SK-N-SH (cell line): ENCODE measurements at regions not wholly inside any gene's neighbourhood (a gene's known extent, or its start where the extent isn't known, plus 50 kb on each side); places are given as distances from the start of the nearest gene placed in this dataset.

ENCODE experiments used
- CTCF ChIA-PET: fragments of 300-600, 350-600 bp; formaldehyde crosslinking; extraction: SDS; loops from one replicate; lab custom pipeline; 2021; lab: Yijun Ruan, JAX
- POLR2A ChIA-PET: fragments of 350-600 bp; sonication (Branson Sonifier 250); formaldehyde crosslinking; extraction: SDS; loops from one replicate; lab custom pipeline; 2020; ENCODE audit warnings: antibody characterized with exemption, inconsistent platforms; lab: Yijun Ruan, JAX
- DNase-seq: peaks from one replicate; pipeline ENCODE4 v3.0.0; 2012
- H2AFZ ChIP-seq: fragments of 200-600 bp; sonication (generic); 2 replicates; pipeline ENCODE4 v1.8.1; 2016; ENCODE audit warnings: antibody characterized with exemption, mild to moderate bottlenecking, low read depth
- H3F3A ChIP-seq: fragments of 200-600 bp; sonication (generic); replicated peaks from 2 replicates; pipeline ENCODE3; 2016; ENCODE audit warnings: antibody characterized with exemption, mild to moderate bottlenecking; ENCODE audit not compliant: insufficient read depth
- H3K27ac ChIP-seq, 2 experiments: fragments of 200-500 bp in 1 of 2; fragments of 200-600 bp in 1 of 2; sonication (Bioruptor generic) in 1 of 2; sonication (generic), shearing (Covaris generic) in 1 of 2; 2 replicates each; pipeline versions ENCODE4 v1.5.1 to v1.6.1; 2014 to 2016; ENCODE audit warnings: low read depth in 2 of 2, inconsistent platforms in 1 of 2, low read length in 1 of 2, mild to moderate bottlenecking in 1 of 2, mixed read lengths in 1 of 2
- H3K27me3 ChIP-seq: fragments of 200-600 bp; sonication (generic), shearing (Covaris generic); 2 replicates; pipeline ENCODE4 v1.6.1; 2016; ENCODE audit warnings: mixed run types; ENCODE audit not compliant: insufficient read depth
- H3K36me3 ChIP-seq, 2 experiments: fragments of 200-500 bp in 1 of 2; fragments of 200-600 bp in 1 of 2; sonication (Bioruptor generic) in 1 of 2; sonication (generic) in 1 of 2; replicated peaks in 1 of 2; 2 replicates each; pipeline versions ENCODE3 to v1.5.1; 2014 to 2016; ENCODE audit warnings: low read length in 1 of 2, mild to moderate bottlenecking in 1 of 2; ENCODE audit not compliant: insufficient read depth in 2 of 2, control insufficient read depth in 1 of 2
- H3K4me1 ChIP-seq, 2 experiments: fragments of 200-500 bp in 1 of 2; fragments of 200-600 bp in 1 of 2; sonication (Bioruptor generic) in 1 of 2; sonication (generic), shearing (Covaris generic) in 1 of 2; 2 replicates each; pipeline versions ENCODE4 v1.5.1 to v1.6.1; 2014 to 2016; ENCODE audit warnings: low read depth in 1 of 2, low read length in 1 of 2, mixed run types in 1 of 2; ENCODE audit not compliant: insufficient read depth in 2 of 2, control insufficient read depth in 1 of 2
- H3K4me2 ChIP-seq: fragments of 200-600 bp; sonication (generic), shearing (Covaris generic); 2 replicates; pipeline ENCODE4 v1.6.1; 2017; ENCODE audit warnings: mixed run types
- H3K4me3 ChIP-seq, 2 experiments: fragments of 200-500 bp in 1 of 2; fragments of 200-600 bp in 1 of 2; sonication (Bioruptor generic) in 1 of 2; sonication (generic), shearing (Covaris generic) in 1 of 2; 2 replicates each; pipeline versions ENCODE4 v1.5.1 to v1.8.1; 2014 to 2016; ENCODE audit warnings: low read depth in 2 of 2, inconsistent platforms in 1 of 2, low read length in 1 of 2, mild to moderate bottlenecking in 1 of 2, mixed read lengths in 1 of 2, moderate library complexity in 1 of 2
- H3K79me2 ChIP-seq: fragments of 200-600 bp; sonication (generic); 2 replicates; pipeline ENCODE4 v1.8.1; 2017; ENCODE audit warnings: mild to moderate bottlenecking; ENCODE audit not compliant: insufficient read depth
- H3K9ac ChIP-seq: fragments of 200-600 bp; sonication (generic); 2 replicates; pipeline ENCODE4 v1.6.1; 2017; ENCODE audit warnings: mixed run types
- H3K9me2 ChIP-seq: fragments of 200-600 bp; sonication (generic); 2 replicates; pipeline ENCODE4 v1.6.1; 2017; ENCODE audit warnings: mixed run types
- H3K9me3 ChIP-seq: fragments of 200-600 bp; sonication (generic); 2 replicates; pipeline ENCODE4 v1.6.1; 2017; ENCODE audit warnings: mixed run types, mild to moderate bottlenecking, moderate library complexity
- H4K20me1 ChIP-seq: fragments of 200-600 bp; sonication (generic); 2 replicates; pipeline ENCODE4 v1.6.1; 2017; ENCODE audit warnings: mild to moderate bottlenecking, mixed run types; ENCODE audit not compliant: insufficient read depth
- CTCF ChIP-seq: fragments of 200-600 bp; sonication (generic); IDR thresholded peaks from 2 replicates; pipeline ENCODE4 v1.6.1; 2017; ENCODE audit warnings: antibody characterized with exemption, mild to moderate bottlenecking, moderate library complexity
- ELF1 ChIP-seq: IDR thresholded peaks from 2 replicates; pipeline ENCODE4 v1.4.0; 2012
- EP300 ChIP-seq, 2 experiments: IDR thresholded peaks; 2 replicates each; pipeline versions ENCODE4 v1.4.0 to v1.6.1; 2012; ENCODE audit warnings: borderline replicate concordance in 1 of 2, low read depth in 1 of 2, low read length in 1 of 2
- FOSL2 ChIP-seq: IDR thresholded peaks from 2 replicates; pipeline ENCODE4 v1.4.0; 2012; ENCODE audit warnings: low read depth, mild to moderate bottlenecking, moderate library complexity, borderline replicate concordance
- GATA2 ChIP-seq: sonication (generic); formaldehyde crosslinking; IDR thresholded peaks from 2 replicates; pipeline ENCODE4 v1.5.0; 2020; ENCODE audit warnings: mild to moderate bottlenecking, missing genetic modification reagents
- JUND ChIP-seq: IDR thresholded peaks from 2 replicates; pipeline ENCODE4 v1.4.0; 2012
- MXI1 ChIP-seq: IDR thresholded peaks from 2 replicates; pipeline ENCODE4 v1.6.1; 2012; ENCODE audit warnings: mild to moderate bottlenecking, low read depth, low read length, improper control_type of control experiment
- POLR2AphosphoS5 ChIP-seq: IDR thresholded peaks from 2 replicates; pipeline ENCODE4 v1.6.1; 2012; ENCODE audit warnings: low read depth, low read length
- RXRA ChIP-seq: IDR thresholded peaks from 2 replicates; pipeline ENCODE4 v1.4.0; 2012; ENCODE audit warnings: low read depth, mild to moderate bottlenecking, borderline replicate concordance
- TEAD4 ChIP-seq: IDR thresholded peaks from 2 replicates; pipeline ENCODE4 v1.4.0; 2012; ENCODE audit warnings: mild to moderate bottlenecking, borderline replicate concordance; ENCODE audit not compliant: insufficient read depth
- ZBTB33 ChIP-seq: IDR thresholded peaks from 2 replicates; pipeline ENCODE4 v1.4.0; 2012; ENCODE audit warnings: low read depth, borderline replicate concordance
- WGBS: methylation state at CpG from one replicate; pipeline ENCODE4 v1.1.6; 2017; ENCODE audit warnings: low lambda C conversion rate; 5-methylcytosine and 5-hydroxymethylcytosine counted together

- Histone ChIP-seq H3K4me2 (no peak overlapping the region), H4K20me1 (no peaks in the 10 kb centered on the region), H3F3A (no peaks in the 10 kb centered on the region), H3K4me1 (no peaks in the 10 kb centered on the region), H3K4me3 (no peak overlapping the region), H3K9me3 (no peaks in the 10 kb centered on the region), H3K79me2 (no peaks in the 10 kb centered on the region), H3K9ac (no peak overlapping the region), H3K27me3 (no peaks in the 10 kb centered on the region), H3K27ac (no peak overlapping the region), H3K9me2 (no peaks in the 10 kb centered on the region)
- ChIA-PET POLR2A (no interaction called here), CTCF (no interaction called here)
- 25% methylated on average over 2 of the region's 2 CpGs for WGBS
- DNase-seq: no peak
- TF ChIP-seq ZBTB33: no peak
- TF ChIP-seq MXI1: no peak
- no peak for TF ChIP-seq GATA2 (CRISPR knock-in tag)
- TF ChIP-seq, all 33 proteins: peak for 0
- H3K36me3 ChIP-seq: no peaks in the 10 kb centered on the region
- no peak overlapping the region for H2AFZ ChIP-seq
Measured at GRCh38 chr2:14064346-14064745, 568.2 kb upstream of the LRATD1 start.

- H3K4me1 ChIP-seq: no peaks in the 10 kb centered on the region
- no peak overlapping the region for H3K27ac ChIP-seq
- no peak overlapping the region for H3K4me3 ChIP-seq
- TF ChIP-seq ELF1: no peak
- no peak for TF ChIP-seq EP300 (IDR thresholded peaks at IDR 0.05; ENCODE audit: borderline replicate concordance in 1 of 2, low read depth in 1 of 2, low read length in 1 of 2)
- TF ChIP-seq RXRA: no peak
- no peak for TF ChIP-seq POLR2AphosphoS5
- DNase-seq: no peak
- no peaks in the 10 kb centered on the region for H3K9me3 ChIP-seq
- H3F3A ChIP-seq: no peaks in the 10 kb centered on the region
- no peaks in the 10 kb centered on the region for H3K9me2 ChIP-seq
- POLR2A ChIA-PET: no interaction called here
- H3K79me2 ChIP-seq: no peaks in the 10 kb centered on the region
- H4K20me1 ChIP-seq: no peaks in the 10 kb centered on the region
- no peaks in the 10 kb centered on the region for H3K36me3 ChIP-seq
- CTCF ChIA-PET: no interaction called here
- no peak overlapping the region for H3K9ac ChIP-seq
- H3K27me3 ChIP-seq: no peaks in the 10 kb centered on the region
- H3K4me2 ChIP-seq: no peak overlapping the region
- H2AFZ ChIP-seq: no peak overlapping the region
- WGBS: 33% methylated on average over 1 of the region's 1 CpG
Measured at GRCh38 chr2:14072338-14072737, 560.2 kb upstream of the LRATD1 start.

GRCh38 chr2:14074691-14075090 is 557.8 kb upstream of the LRATD1 start:
- H3K4me2 ChIP-seq: no peak overlapping the region
- no peaks in the 10 kb centered on the region for H3K9me3 ChIP-seq
- H3K9me2 ChIP-seq: no peaks in the 10 kb centered on the region
- DNase-seq: no peak
- H4K20me1 ChIP-seq: no peaks in the 10 kb centered on the region
- no peak overlapping the region for H3K9ac ChIP-seq
- H3F3A ChIP-seq: no peaks in the 10 kb centered on the region
- ChIA-PET POLR2A (no interaction called here), CTCF (interaction anchor here (0.6 to 0.9 kb wide), 2 partner anchors 13 to 150 kb away, joined by 3 to 4 read pairs; no protein-coding TSS in a partner anchor)
- no peak overlapping the region for H2AFZ ChIP-seq
- H3K27ac ChIP-seq: no peak overlapping the region
- H3K4me3 ChIP-seq: no peak overlapping the region
- no peaks in the 10 kb centered on the region for H3K79me2 ChIP-seq
- TF ChIP-seq JUND (no peak), FOSL2 (no peak), CTCF (no peak), TEAD4 (no peak)
- 0% methylated on average over 1 of the region's 1 CpG for WGBS
- H3K27me3 ChIP-seq: no peaks in the 10 kb centered on the region
- no peaks in the 10 kb centered on the region for H3K36me3 ChIP-seq
- H3K4me1 ChIP-seq: no peaks in the 10 kb centered on the region
